Liver (tissue), 8 donors: ENCODE measurements at regions not wholly inside any gene's neighbourhood (a gene's known extent, or its start where the extent isn't known, plus 50 kb on each side); places are given as distances from the start of the nearest gene placed in this dataset.

ENCODE experiments used
- DNase-seq: peaks from one replicate; pipeline ENCODE4 v3.0.0-alpha.2; 2017; ENCODE audit warnings: low spot score
- H3K27ac ChIP-seq, 2 donors: one replicate each; pipeline ENCODE4 v1.7.0; 2013; ENCODE audit warnings: inconsistent platforms in 2 of 2, low read length in 2 of 2, control low read depth in 1 of 2, low read depth in 1 of 2, mild to moderate bottlenecking in 1 of 2
- H3K27me3 ChIP-seq, 4 donors: one replicate each; pipeline versions ENCODE4 v1.6.1 to v1.7.0; 2013; ENCODE audit warnings: low read length in 3 of 4, inconsistent platforms in 1 of 4, mild to moderate bottlenecking in 1 of 4, moderate library complexity in 1 of 4; ENCODE audit not compliant: control insufficient read depth in 4 of 4, insufficient read depth in 4 of 4
- H3K36me3 ChIP-seq, 4 donors: one replicate each; pipeline versions ENCODE4 v1.6.1 to v1.7.0; 2013; ENCODE audit warnings: low read length in 3 of 4, mild to moderate bottlenecking in 3 of 4, low read depth in 1 of 4, moderate library complexity in 1 of 4; ENCODE audit not compliant: control insufficient read depth in 4 of 4, insufficient read depth in 3 of 4
- H3K4me1 ChIP-seq, 4 donors: one replicate each; pipeline versions ENCODE4 v1.6.1 to v1.7.0; 2013; ENCODE audit warnings: low read length in 3 of 4, mild to moderate bottlenecking in 3 of 4, moderate library complexity in 1 of 4; ENCODE audit not compliant: control insufficient read depth in 4 of 4, insufficient read depth in 4 of 4
- H3K4me3 ChIP-seq, 3 donors: one replicate each; pipeline versions ENCODE4 v1.6.1 to v1.7.0; 2013; ENCODE audit warnings: low read length in 3 of 3, control low read depth in 1 of 3, low read depth in 1 of 3, mild to moderate bottlenecking in 1 of 3
- H3K9ac ChIP-seq, 2 donors: one replicate each; pipeline ENCODE4 v1.7.0; 2013; ENCODE audit warnings: low read length in 2 of 2, mild to moderate bottlenecking in 2 of 2, moderate library complexity in 2 of 2, control low read depth in 1 of 2, low read depth in 1 of 2
- H3K9me3 ChIP-seq, 4 donors: one replicate each; pipeline versions ENCODE4 v1.6.1 to v1.7.0; 2013; ENCODE audit warnings: low read length in 3 of 4; ENCODE audit not compliant: control insufficient read depth in 4 of 4
- ATF3 ChIP-seq: IDR thresholded peaks from 2 replicates; pipeline ENCODE4 v1.6.1; 2016; ENCODE audit warnings: antibody characterized with exemption
- CTCF ChIP-seq: fragments of 150-350 bp; IDR thresholded peaks from 2 replicates; pipeline ENCODE4 v1.5.1; 2017; ENCODE audit warnings: improper control_type of control experiment, low read depth, low read length; ENCODE audit not compliant: missing input control
- EGR1 ChIP-seq, 2 donors: IDR thresholded peaks; 2 replicates each; pipeline ENCODE4 v1.6.1; 2016 to 2018; ENCODE audit warnings: antibody characterized with exemption in 2 of 2, low read depth in 2 of 2
- FOXA1 ChIP-seq: IDR thresholded peaks from 2 replicates; pipeline ENCODE4 v1.6.1; 2016; ENCODE audit warnings: antibody characterized with exemption
- FOXA2 ChIP-seq: IDR thresholded peaks from 2 replicates; pipeline ENCODE4 v1.6.1; 2016; ENCODE audit warnings: antibody characterized with exemption
- HNF4A ChIP-seq, 2 donors: conservative IDR thresholded peaks; 2 replicates each; pipeline ENCODE4 v1.6.1; 2016; ENCODE audit warnings: antibody characterized with exemption in 2 of 2, mild to moderate bottlenecking in 2 of 2
- HNF4G ChIP-seq: IDR thresholded peaks from 2 replicates; pipeline ENCODE4 v1.6.1; 2016; ENCODE audit warnings: antibody characterized with exemption
- JUND ChIP-seq, 2 donors: IDR thresholded peaks; 2 replicates each; pipeline ENCODE4 v1.6.1; 2016; ENCODE audit warnings: antibody characterized with exemption in 2 of 2
- MAX ChIP-seq: IDR thresholded peaks from 2 replicates; pipeline ENCODE4 v1.6.1; 2016; ENCODE audit warnings: antibody characterized with exemption
- NR2F2 ChIP-seq: IDR thresholded peaks from 2 replicates; pipeline ENCODE4 v1.6.1; 2016; ENCODE audit warnings: antibody characterized with exemption
- RAD21 ChIP-seq, 2 donors: IDR thresholded peaks; 2 replicates each; pipeline ENCODE4 v1.6.1; 2016; ENCODE audit warnings: antibody characterized with exemption in 2 of 2, mild to moderate bottlenecking in 2 of 2
- RXRA ChIP-seq, 2 donors: IDR thresholded peaks; 2 replicates each; pipeline ENCODE4 v1.6.1; 2017 to 2018; ENCODE audit warnings: antibody characterized with exemption in 2 of 2, mild to moderate bottlenecking in 1 of 2
- SP1 ChIP-seq: IDR thresholded peaks from 2 replicates; pipeline ENCODE4 v1.6.1; 2018; ENCODE audit warnings: antibody characterized with exemption, mild to moderate bottlenecking
- TAF1 ChIP-seq: conservative IDR thresholded peaks from 2 replicates; pipeline ENCODE4 v1.6.1; 2016; ENCODE audit warnings: antibody characterized with exemption, mild to moderate bottlenecking
- YY1 ChIP-seq: IDR thresholded peaks from 2 replicates; pipeline ENCODE4 v1.6.1; 2016; ENCODE audit warnings: antibody characterized with exemption, mild to moderate bottlenecking
- ZBTB33 ChIP-seq: IDR thresholded peaks from 2 replicates; pipeline ENCODE4 v1.6.1; 2016; ENCODE audit warnings: antibody characterized with exemption
- WGBS: extraction: QIAGEN DNeasy Blood & Tissue Kit; methylation state at CpG from one replicate; pipeline ENCODE4 v1.1.7; 2013; 5-methylcytosine and 5-hydroxymethylcytosine counted together
- donor health status: healthy.
- donor health status: healthy.
- donor health status: healthy.
- donor health status: healthy.
- donor health status: healthy.

- no peak for DNase-seq
- Histone ChIP-seq H3K4me3 (no peak overlapping the region), H3K27me3 (peaks cover 0 to 5% (median 0%) of the 10 kb centered on the region in 4 donors), H3K27ac (no peak overlapping the region), H3K9me3 (no peaks in the 10 kb centered on the region), H3K4me1 (no peaks in the 10 kb centered on the region), H3K36me3 (no peaks in the 10 kb centered on the region), H3K9ac (no peak overlapping the region)
- TF ChIP-seq HNF4A (conservative IDR thresholded peaks at IDR 0.05), result no peak
- TF ChIP-seq EGR1 (IDR thresholded peaks at IDR 0.05; ENCODE audit: low read depth in 2 of 2), result no peak
- TF ChIP-seq YY1, result no peak
- no peak for TF ChIP-seq RXRA (IDR thresholded peaks at IDR 0.05)
- TF ChIP-seq NR2F2, result no peak
- TF ChIP-seq FOXA1, result no peak
- no peak for TF ChIP-seq ZBTB33
- no peak for TF ChIP-seq ATF3
- no peak for TF ChIP-seq MAX
- TF ChIP-seq FOXA2, result no peak
- TF ChIP-seq TAF1, result no peak
- TF ChIP-seq JUND (IDR thresholded peaks at IDR 0.05), result no peak
- TF ChIP-seq HNF4G, result no peak
- 94% methylated on average over 1 of the region's 1 CpG for WGBS
These were observed 354.4 kb downstream of the SETD4 start for GRCh38 chr21:35705888-35706287.

- no peak overlapping the region for H3K27ac ChIP-seq
- no peak for DNase-seq
- no peaks in the 10 kb centered on the region for H3K4me1 ChIP-seq
- no peak overlapping the region for H3K4me3 ChIP-seq
- H3K9me3 ChIP-seq, result no peaks in the 10 kb centered on the region
- TF ChIP-seq CTCF (no peak), JUND (IDR thresholded peaks at IDR 0.05) (no peak), FOXA1 (no peak), HNF4G (no peak), NR2F2 (no peak), RAD21 (IDR thresholded peaks at IDR 0.05) (no peak), FOXA2 (no peak), SP1 (no peak), MAX (no peak)
- no peaks in the 10 kb centered on the region for H3K36me3 ChIP-seq
- no peak overlapping the region for H3K9ac ChIP-seq
- 95% methylated on average over 2 of the region's 2 CpGs for WGBS
- H3K27me3 ChIP-seq, result peaks cover 0 to 5% (median 0%) of the 10 kb centered on the region in 4 donors
These were observed 355.0 kb downstream of the SETD4 start for GRCh38 chr21:35705237-35705887.
